Vagina (tissue), 2 donors: ENCODE measurements at regions not wholly inside any gene's neighbourhood (a gene's known extent, or its start where the extent isn't known, plus 50 kb on each side); places are given as distances from the start of the nearest gene placed in this dataset.

Experiments
- POLR2A ChIP-seq, 2 donors: fragments of 450-650 bp; IDR thresholded peaks; one replicate each; pipeline ENCODE4 v1.6.1; 2017; ENCODE audit warnings: antibody characterized with exemption in 2 of 2, mild to moderate bottlenecking in 2 of 2, moderate library complexity in 2 of 2
- POLR2AphosphoS5 ChIP-seq, 2 donors: sonication (generic); formaldehyde crosslinking; IDR thresholded peaks; one replicate each; pipeline ENCODE4 v1.9.0; 2017; ENCODE audit warnings: antibody characterized with exemption in 2 of 2, mild to moderate bottlenecking in 2 of 2, low read depth in 1 of 2; ENCODE audit not compliant: insufficient read depth in 1 of 2
- TF ChIP-seq, protein P1 (sequence below), 3 experiments: fragments of 450-650 bp in 2 of 3; fragments of 200-600 bp in 1 of 3; sonication (generic) in 1 of 3; IDR thresholded peaks; one replicate each; pipeline ENCODE4 v1.5.1; 2017 to 2019; ENCODE audit warnings: antibody characterized with exemption in 3 of 3, mild to moderate bottlenecking in 2 of 3, moderate library complexity in 2 of 3

GRCh38 chr2:66981074-66981473 is 416.1 kb upstream of the ETAA1 start:
- TF ChIP-seq, protein P1, sequence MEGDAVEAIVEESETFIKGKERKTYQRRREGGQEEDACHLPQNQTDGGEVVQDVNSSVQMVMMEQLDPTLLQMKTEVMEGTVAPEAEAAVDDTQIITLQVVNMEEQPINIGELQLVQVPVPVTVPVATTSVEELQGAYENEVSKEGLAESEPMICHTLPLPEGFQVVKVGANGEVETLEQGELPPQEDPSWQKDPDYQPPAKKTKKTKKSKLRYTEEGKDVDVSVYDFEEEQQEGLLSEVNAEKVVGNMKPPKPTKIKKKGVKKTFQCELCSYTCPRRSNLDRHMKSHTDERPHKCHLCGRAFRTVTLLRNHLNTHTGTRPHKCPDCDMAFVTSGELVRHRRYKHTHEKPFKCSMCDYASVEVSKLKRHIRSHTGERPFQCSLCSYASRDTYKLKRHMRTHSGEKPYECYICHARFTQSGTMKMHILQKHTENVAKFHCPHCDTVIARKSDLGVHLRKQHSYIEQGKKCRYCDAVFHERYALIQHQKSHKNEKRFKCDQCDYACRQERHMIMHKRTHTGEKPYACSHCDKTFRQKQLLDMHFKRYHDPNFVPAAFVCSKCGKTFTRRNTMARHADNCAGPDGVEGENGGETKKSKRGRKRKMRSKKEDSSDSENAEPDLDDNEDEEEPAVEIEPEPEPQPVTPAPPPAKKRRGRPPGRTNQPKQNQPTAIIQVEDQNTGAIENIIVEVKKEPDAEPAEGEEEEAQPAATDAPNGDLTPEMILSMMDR (IDR thresholded peaks at IDR 0.05), result no peak
- TF ChIP-seq POLR2A (IDR thresholded peaks at IDR 0.05) (no peak), POLR2AphosphoS5 (IDR thresholded peaks at IDR 0.05; ENCODE audit: insufficient read depth in 1 of 2, low read depth in 1 of 2) (no peak)
